ENCODE measurements at regions not wholly inside any gene's neighbourhood (a gene's known extent, or its start where the extent isn't known, plus 50 kb on each side); places are given as distances from the start of the nearest gene placed in this dataset.

GRCh38 chr9:135326141-135326540, 153.4 kb upstream of the PPP1R26 start:
- TF ChIP-seq CTCF (IDR thresholded peaks at IDR 0.05) (no peak), POLR2A (IDR thresholded peaks at IDR 0.05; ENCODE audit: low read depth) (no peak)
